Transverse colon (tissue), 4 donors: ENCODE measurements at regions not wholly inside any gene's neighbourhood (a gene's known extent, or its start where the extent isn't known, plus 50 kb on each side); places are given as distances from the start of the nearest gene placed in this dataset.

Experiments
- DNase-seq: peaks from one replicate; pipeline ENCODE4 v3.0.0-alpha.2; 2019
- H3K27ac ChIP-seq, 4 donors: fragments of 200-600 bp; sonication (generic); 2 replicates each; pipeline ENCODE4 v1.5.1; 2016 to 2018; ENCODE audit warnings: inconsistent platforms in 4 of 4
- H3K27me3 ChIP-seq: fragments of 200-600 bp; sonication (generic); 2 replicates; pipeline ENCODE4 v1.5.1; 2017; ENCODE audit warnings: inconsistent platforms
- H3K36me3 ChIP-seq, 4 donors: fragments of 200-600 bp; sonication (generic); 2 replicates each; pipeline ENCODE4 v1.5.1; 2017 to 2019; ENCODE audit warnings: inconsistent platforms in 4 of 4
- H3K4me1 ChIP-seq, 4 donors: fragments of 200-600 bp; sonication (generic); 2 replicates each; pipeline ENCODE4 v1.5.1; 2017 to 2020; ENCODE audit warnings: inconsistent platforms in 4 of 4
- H3K4me3 ChIP-seq, 4 donors: fragments of 200-600 bp; sonication (generic); 1 replicate in 1 of 4; 2 replicates in 3 of 4; pipeline versions ENCODE4 v1.5.1 to v1.6.1; 2017 to 2019; ENCODE audit warnings: inconsistent platforms in 4 of 4
- H3K9me3 ChIP-seq, 2 donors: fragments of 200-600 bp; sonication (generic); 2 replicates each; pipeline ENCODE4 v1.5.1; 2017 to 2019; ENCODE audit warnings: inconsistent platforms in 2 of 2
- EP300 ChIP-seq: sonication (generic); formaldehyde crosslinking; IDR thresholded peaks from one replicate; pipeline ENCODE4 v1.6.1; 2017; ENCODE audit warnings: antibody characterized with exemption, low read depth
- POLR2A ChIP-seq: fragments of 450-650 bp; IDR thresholded peaks from one replicate; pipeline ENCODE4 v1.6.1; 2016; ENCODE audit warnings: antibody characterized with exemption, mild to moderate bottlenecking, moderate library complexity
- POLR2AphosphoS5 ChIP-seq, 3 donors: sonication (generic); formaldehyde crosslinking; IDR thresholded peaks; one replicate each; pipeline ENCODE4 v1.6.1; 2016; ENCODE audit warnings: antibody characterized with exemption in 3 of 3
- WGBS, 2 donors: methylation state at CpG; one replicate each; pipeline ENCODE4 v1.1.5; 2018; ENCODE audit warnings: low coverage in 1 of 2; 5-methylcytosine and 5-hydroxymethylcytosine counted together
- in situ Hi-C, 4 donors: fragments of 200-750 bp; cut with MboI; loops; one replicate each; pipeline versions ENCODE4 v1.15.0 to v1.15.1; 2017; ENCODE audit warnings: low sequenced_read_pairs in 3 of 4, low pct_ligation_motif_present in 1 of 4, low pct_unique_long_range_greater_than_20kb in 1 of 4
- intact Hi-C: fragments of 100-400 bp; cut with DNase I; formaldehyde crosslinking; loops from one replicate; pipeline ENCODE4 v1.15.1; 2023; ENCODE audit warnings: low total_unique reads
- TF ChIP-seq, protein P1 (sequence below), 5 experiments: fragments of 200-600 bp in 3 of 5; fragments of 450-650 bp in 2 of 5; sonication (generic) in 3 of 5; IDR thresholded peaks; 1 replicate in 2 of 5; 2 replicates in 3 of 5; pipeline ENCODE4 v1.5.1; 2016 to 2017; ENCODE audit warnings: antibody characterized with exemption in 5 of 5, inconsistent platforms in 3 of 5, mild to moderate bottlenecking in 2 of 5, moderate library complexity in 1 of 5

DNA sequence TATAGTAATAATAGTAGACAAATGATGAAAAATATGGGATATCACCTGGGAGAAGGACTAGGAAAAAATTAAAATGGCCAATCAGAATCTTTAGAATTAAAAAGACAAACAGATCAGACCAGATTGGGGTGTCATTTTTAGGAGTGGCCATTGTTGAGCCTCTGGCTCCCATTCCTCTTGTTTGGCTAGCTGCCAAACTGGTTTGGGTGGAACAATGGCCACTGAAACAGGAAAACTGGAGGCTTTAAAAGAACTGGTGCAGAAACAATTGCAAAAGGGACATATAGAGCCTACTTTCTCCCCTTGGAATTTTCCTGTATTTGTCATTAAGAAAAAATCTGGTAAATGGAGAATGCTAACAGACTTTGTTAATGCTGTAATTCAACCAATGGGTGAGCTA is 294.8 kb upstream of the DKK2 start:
- no peaks in the 10 kb centered on the region for H3K9me3 ChIP-seq
- intact Hi-C loops = no loop called here
- no peak overlapping the region for H3K27ac ChIP-seq
- H3K4me3 ChIP-seq = no peak overlapping the region
- H3K4me1 ChIP-seq = no peaks in the 10 kb centered on the region
- no peak for DNase-seq
- TF ChIP-seq POLR2A (no peak), POLR2AphosphoS5 (IDR thresholded peaks at IDR 0.05) (no peak), EP300 (no peak)
- TF ChIP-seq, protein P1, sequence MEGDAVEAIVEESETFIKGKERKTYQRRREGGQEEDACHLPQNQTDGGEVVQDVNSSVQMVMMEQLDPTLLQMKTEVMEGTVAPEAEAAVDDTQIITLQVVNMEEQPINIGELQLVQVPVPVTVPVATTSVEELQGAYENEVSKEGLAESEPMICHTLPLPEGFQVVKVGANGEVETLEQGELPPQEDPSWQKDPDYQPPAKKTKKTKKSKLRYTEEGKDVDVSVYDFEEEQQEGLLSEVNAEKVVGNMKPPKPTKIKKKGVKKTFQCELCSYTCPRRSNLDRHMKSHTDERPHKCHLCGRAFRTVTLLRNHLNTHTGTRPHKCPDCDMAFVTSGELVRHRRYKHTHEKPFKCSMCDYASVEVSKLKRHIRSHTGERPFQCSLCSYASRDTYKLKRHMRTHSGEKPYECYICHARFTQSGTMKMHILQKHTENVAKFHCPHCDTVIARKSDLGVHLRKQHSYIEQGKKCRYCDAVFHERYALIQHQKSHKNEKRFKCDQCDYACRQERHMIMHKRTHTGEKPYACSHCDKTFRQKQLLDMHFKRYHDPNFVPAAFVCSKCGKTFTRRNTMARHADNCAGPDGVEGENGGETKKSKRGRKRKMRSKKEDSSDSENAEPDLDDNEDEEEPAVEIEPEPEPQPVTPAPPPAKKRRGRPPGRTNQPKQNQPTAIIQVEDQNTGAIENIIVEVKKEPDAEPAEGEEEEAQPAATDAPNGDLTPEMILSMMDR (IDR thresholded peaks at IDR 0.05) = no peak
- in situ Hi-C loops = no loop called here
- H3K36me3 ChIP-seq = no peaks in the 10 kb centered on the region
- H3K27me3 ChIP-seq = no peaks in the 10 kb centered on the region

- in situ Hi-C loops (no loop called here), intact Hi-C loops (no loop called here)
- H3K36me3 ChIP-seq = no peaks in the 10 kb centered on the region
- H3K27me3 ChIP-seq = no peaks in the 10 kb centered on the region
- H3K4me1 ChIP-seq = no peaks in the 10 kb centered on the region
- 84 to 88% methylated on average over 1 of the region's 1 CpG for WGBS, 2 donors
- TF ChIP-seq, protein P1 (IDR thresholded peaks at IDR 0.05) = no peak
- TF ChIP-seq POLR2AphosphoS5 (IDR thresholded peaks at IDR 0.05) (no peak), POLR2A (no peak)
- no peak for DNase-seq
- no peak overlapping the region for H3K4me3 ChIP-seq
- no peaks in the 10 kb centered on the region for H3K9me3 ChIP-seq
- H3K27ac ChIP-seq = no peak overlapping the region
Observed at GRCh38 chr4:107319386-107319785, 283.3 kb upstream of the DKK2 start.

DNA sequence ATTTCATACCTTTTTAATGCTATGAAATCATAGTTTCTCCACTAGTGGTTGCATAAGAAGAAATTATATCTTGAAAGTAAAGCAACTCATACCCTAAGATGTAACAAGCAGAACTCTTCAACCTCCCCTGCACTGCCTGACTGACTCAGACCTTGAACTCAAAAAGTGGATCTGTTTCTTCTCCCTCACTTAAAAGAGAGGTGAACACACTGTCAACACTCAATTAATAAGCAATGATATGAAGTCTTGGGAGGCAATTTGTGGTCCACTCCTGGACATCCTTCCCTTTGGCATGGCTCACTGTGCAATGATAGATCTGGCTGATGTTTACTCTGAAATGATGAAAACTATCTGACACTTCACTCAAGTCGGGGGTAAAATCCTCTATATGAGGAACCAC is 282.0 kb upstream of the DKK2 start:
- no peak for TF ChIP-seq EP300
- TF ChIP-seq POLR2AphosphoS5 (IDR thresholded peaks at IDR 0.05) = no peak
- TF ChIP-seq POLR2A = no peak
- TF ChIP-seq, protein P1 (IDR thresholded peaks at IDR 0.05) = no peak
- WGBS, 2 donors = 44% methylated on average over 1 of the region's 1 CpG; no CpG with 5 or more reads in 1 of the 2 donors
- Histone ChIP-seq H3K4me1 (no peaks in the 10 kb centered on the region), H3K27ac (no peak overlapping the region), H3K4me3 (no peak overlapping the region), H3K9me3 (no peaks in the 10 kb centered on the region), H3K36me3 (no peaks in the 10 kb centered on the region), H3K27me3 (no peaks in the 10 kb centered on the region)
- DNase-seq = no peak
- intact Hi-C loops = no loop called here
- in situ Hi-C loops = no loop called here

GRCh38 chr4:107317611-107318010 is 281.5 kb upstream of the DKK2 start:
- Histone ChIP-seq H3K36me3 (no peaks in the 10 kb centered on the region), H3K9me3 (no peaks in the 10 kb centered on the region), H3K27me3 (no peaks in the 10 kb centered on the region), H3K4me1 (no peaks in the 10 kb centered on the region), H3K27ac (no peak overlapping the region), H3K4me3 (no peak overlapping the region)
- TF ChIP-seq, protein P1 (IDR thresholded peaks at IDR 0.05) = no peak
- TF ChIP-seq POLR2A (no peak), EP300 (no peak), POLR2AphosphoS5 (IDR thresholded peaks at IDR 0.05) (no peak)
- DNase-seq = no peak
- in situ Hi-C loops = no loop called here
- intact Hi-C loops = no loop called here
